GM18517 (cell line): ENCODE measurements at regions not wholly inside any gene's neighbourhood (a gene's known extent, or its start where the extent isn't known, plus 50 kb on each side); places are given as distances from the start of the nearest gene placed in this dataset.
A peak's percentile ranks its signal among the peaks of the same experiment; 100 is the strongest.
"Not testable (repeated sequence)": the region's sequence is repeated elsewhere in the genome, so short reads cannot be mapped to it uniquely, and the experiment has no call there.

Source experiments
- ATAC-seq: cut with Tn5 transposase; IDR thresholded peaks from one replicate; pipeline ENCODE4 v1.9.1; 2021; ENCODE audit warnings: mild to moderate bottlenecking, moderate library complexity; ENCODE audit not compliant: unreplicated experiment

GRCh38 chr6:137610702-137611101 lies 116.5 kb upstream of the OLIG3 start:
- ATAC-seq: no peak

GRCh38 chr6:137623293-137623692 lies 129.1 kb upstream of the OLIG3 start:
- no peak for ATAC-seq

GRCh38 chr6:137625100-137625661 lies 131.0 kb upstream of the OLIG3 start:
- no peak for ATAC-seq

GRCh38 chr6:137625808-137626207 lies 131.6 kb upstream of the OLIG3 start:
- ATAC-seq: no peak

- ATAC-seq: no peak
Observed at GRCh38 chr6:137630666-137631065, 136.5 kb upstream of the OLIG3 start.

GRCh38 chr6:137631323-137631722 lies 137.1 kb upstream of the OLIG3 start:
- ATAC-seq: no peak

GRCh38 chr6:137634177-137634576 lies 140.0 kb upstream of the OLIG3 start:
- not testable (repeated sequence) for ATAC-seq

GRCh38 chr6:137637121-137637520 lies 142.9 kb upstream of the OLIG3 start:
- no peak for ATAC-seq

- no peak for ATAC-seq
Observed at GRCh38 chr6:137638926-137639706, 144.9 kb upstream of the OLIG3 start.

- no peak for ATAC-seq
Observed at GRCh38 chr6:137640086-137640485, 145.9 kb upstream of the OLIG3 start.

GRCh38 chr6:137641474-137642077 lies 147.4 kb upstream of the OLIG3 start:
- ATAC-seq: peak; percentile 62

- ATAC-seq: not testable (repeated sequence)
Observed at GRCh38 chr6:137643210-137643609, 149.0 kb upstream of the OLIG3 start.

- ATAC-seq: not testable (repeated sequence)
Observed at GRCh38 chr6:137643644-137644043, 149.4 kb upstream of the OLIG3 start.

GRCh38 chr6:137645850-137646249 lies 151.7 kb upstream of the OLIG3 start:
- no peak for ATAC-seq

- no peak for ATAC-seq
Observed at GRCh38 chr6:137646484-137646883, 152.3 kb upstream of the OLIG3 start.

- peak; percentile 55 for ATAC-seq
Observed at GRCh38 chr6:137647762-137648447, 153.7 kb upstream of the OLIG3 start.

GRCh38 chr6:137650720-137651119 lies 156.5 kb upstream of the OLIG3 start:
- no peak for ATAC-seq

- no peak for ATAC-seq
Observed at GRCh38 chr6:137651178-137651577, 157.0 kb upstream of the OLIG3 start.

GRCh38 chr6:137651591-137652335 lies 157.6 kb upstream of the OLIG3 start:
- no peak for ATAC-seq

GRCh38 chr6:137652961-137653705 lies 158.9 kb upstream of the OLIG3 start:
- no peak for ATAC-seq
